GM13977 (cell line): ENCODE measurements at regions not wholly inside any gene's neighbourhood (a gene's known extent, or its start where the extent isn't known, plus 50 kb on each side); places are given as distances from the start of the nearest gene placed in this dataset.

ENCODE experiments used
- DNase-seq: peaks from one replicate; pipeline ENCODE4 v3.0.0; 2012; ENCODE audit warnings: low spot score
- in situ Hi-C: fragments of 300-500 bp; cut with MboI; formaldehyde crosslinking; loops from one replicate; pipeline ENCODE4 v1.12.0; 2022; ENCODE audit warnings: low sequenced_read_pairs, low pct_unique_long_range_greater_than_20kb, mixed read lengths, inconsistent platforms; ENCODE audit not compliant: unreplicated experiment
- TF ChIP-seq, protein P1 (sequence below): IDR thresholded peaks from 2 replicates; pipeline ENCODE4 v1.5.1; 2012; ENCODE audit warnings: mild to moderate bottlenecking, control low read depth; ENCODE audit not compliant: insufficient read depth; ENCODE audit errors: extremely low read depth, missing control alignments

DNA sequence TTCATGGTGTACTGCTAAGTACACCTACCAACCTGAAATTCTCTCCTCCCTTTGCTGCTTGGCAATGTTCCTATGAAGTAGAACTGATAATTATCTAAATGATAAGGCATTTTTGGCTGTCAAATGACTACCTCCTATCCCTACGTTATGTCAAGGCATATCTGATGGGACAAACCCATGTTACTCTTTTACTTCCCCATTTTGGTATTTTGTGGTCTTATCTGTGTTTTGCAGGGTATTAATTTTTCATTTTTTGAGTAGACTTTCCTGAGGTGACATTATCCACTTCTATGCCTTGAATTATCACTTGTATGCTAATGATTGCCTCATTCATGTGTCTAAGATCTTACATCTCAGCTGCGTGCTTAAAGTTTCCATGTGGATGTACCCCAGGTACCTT is 499.6 kb upstream of the B3GALT2 start:
- DNase-seq: no peak
- TF ChIP-seq, protein P1, sequence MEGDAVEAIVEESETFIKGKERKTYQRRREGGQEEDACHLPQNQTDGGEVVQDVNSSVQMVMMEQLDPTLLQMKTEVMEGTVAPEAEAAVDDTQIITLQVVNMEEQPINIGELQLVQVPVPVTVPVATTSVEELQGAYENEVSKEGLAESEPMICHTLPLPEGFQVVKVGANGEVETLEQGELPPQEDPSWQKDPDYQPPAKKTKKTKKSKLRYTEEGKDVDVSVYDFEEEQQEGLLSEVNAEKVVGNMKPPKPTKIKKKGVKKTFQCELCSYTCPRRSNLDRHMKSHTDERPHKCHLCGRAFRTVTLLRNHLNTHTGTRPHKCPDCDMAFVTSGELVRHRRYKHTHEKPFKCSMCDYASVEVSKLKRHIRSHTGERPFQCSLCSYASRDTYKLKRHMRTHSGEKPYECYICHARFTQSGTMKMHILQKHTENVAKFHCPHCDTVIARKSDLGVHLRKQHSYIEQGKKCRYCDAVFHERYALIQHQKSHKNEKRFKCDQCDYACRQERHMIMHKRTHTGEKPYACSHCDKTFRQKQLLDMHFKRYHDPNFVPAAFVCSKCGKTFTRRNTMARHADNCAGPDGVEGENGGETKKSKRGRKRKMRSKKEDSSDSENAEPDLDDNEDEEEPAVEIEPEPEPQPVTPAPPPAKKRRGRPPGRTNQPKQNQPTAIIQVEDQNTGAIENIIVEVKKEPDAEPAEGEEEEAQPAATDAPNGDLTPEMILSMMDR: no peak
- in situ Hi-C loops: no loop called here

GRCh38 chr1:193681422-193681821 is 495.0 kb upstream of the B3GALT2 start:
- in situ Hi-C loops: no loop called here
- TF ChIP-seq, protein P1: no peak
- no peak for DNase-seq

GRCh38 chr1:193680924-193681316 is 494.5 kb upstream of the B3GALT2 start:
- DNase-seq: no peak
- TF ChIP-seq, protein P1: no peak
- in situ Hi-C loops: no loop called here

- TF ChIP-seq, protein P1: no peak
- in situ Hi-C loops: no loop called here
- DNase-seq: no peak
These were observed 494.0 kb upstream of the B3GALT2 start for GRCh38 chr1:193680247-193680923.

GRCh38 chr1:193677874-193678273 is 491.5 kb upstream of the B3GALT2 start:
- TF ChIP-seq, protein P1: no peak
- no peak for DNase-seq
- in situ Hi-C loops: no loop called here

- TF ChIP-seq, protein P1: no peak
- in situ Hi-C loops: no loop called here
These were observed 490.7 kb upstream of the B3GALT2 start for GRCh38 chr1:193676996-193677549.

More at GRCh38 chr1:193676996-193677549, 490.7 kb upstream of the B3GALT2 start:
- DNase-seq: no peak
